HUES48 (cell line): ENCODE measurements at regions not wholly inside any gene's neighbourhood (a gene's known extent, or its start where the extent isn't known, plus 50 kb on each side); places are given as distances from the start of the nearest gene placed in this dataset.

Experiments
- H3K27ac ChIP-seq: one replicate; pipeline ENCODE4 v1.7.0; 2013; ENCODE audit warnings: low read depth, low read length, inconsistent platforms
- H3K27me3 ChIP-seq: 2 replicates; pipeline ENCODE4 v1.6.1; 2013; ENCODE audit warnings: mild to moderate bottlenecking, low read length; ENCODE audit not compliant: control insufficient read depth, insufficient read depth
- H3K36me3 ChIP-seq: 2 replicates; pipeline ENCODE4 v1.6.1; 2013; ENCODE audit warnings: low read length; ENCODE audit not compliant: control insufficient read depth, insufficient read depth
- H3K4me1 ChIP-seq: 2 replicates; pipeline ENCODE4 v1.6.1; 2013; ENCODE audit warnings: mild to moderate bottlenecking, low read length; ENCODE audit not compliant: control insufficient read depth, insufficient read depth
- H3K4me3 ChIP-seq: 2 replicates; pipeline ENCODE4 v1.5.1; 2013; ENCODE audit warnings: mild to moderate bottlenecking, low read depth, low read length
- H3K9ac ChIP-seq: 2 replicates; pipeline ENCODE4 v1.6.1; 2013; ENCODE audit warnings: mild to moderate bottlenecking, low read depth, low read length, moderate library complexity
- H3K9me3 ChIP-seq: 2 replicates; pipeline ENCODE4 v1.6.1; 2013; ENCODE audit warnings: low read length; ENCODE audit not compliant: control insufficient read depth, insufficient read depth

DNA sequence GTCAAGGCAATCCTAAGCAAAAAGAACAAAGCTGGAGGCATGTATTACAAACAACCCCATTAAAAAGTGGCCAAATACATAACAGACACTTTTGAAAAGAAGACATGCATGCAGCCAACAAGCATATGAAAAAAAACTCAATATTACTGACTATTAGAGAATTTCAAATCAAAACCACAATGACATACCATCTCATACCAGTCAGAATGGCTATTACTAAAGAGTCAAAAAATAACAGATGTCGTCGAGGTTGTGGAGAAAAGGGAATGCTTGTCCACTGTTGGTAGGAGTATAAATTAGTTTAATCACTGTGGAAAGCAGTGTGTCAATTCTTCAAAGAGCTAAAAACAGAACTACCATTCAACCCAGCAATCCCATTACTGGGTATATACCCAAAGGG, 604.6 kb upstream of the GRIA3 start:
- Histone ChIP-seq H3K9me3 (no peaks in the 10 kb centered on the region), H3K9ac (no peak overlapping the region), H3K27ac (no peak overlapping the region), H3K27me3 (no peaks in the 10 kb centered on the region), H3K4me3 (no peak overlapping the region), H3K36me3 (no peaks in the 10 kb centered on the region), H3K4me1 (no peaks in the 10 kb centered on the region)

GRCh38 chrX:122582280-122582974, 601.7 kb upstream of the GRIA3 start:
- no peaks in the 10 kb centered on the region for H3K4me1 ChIP-seq
- H3K27me3 ChIP-seq, result no peaks in the 10 kb centered on the region
- H3K27ac ChIP-seq, result no peak overlapping the region
- H3K36me3 ChIP-seq, result no peaks in the 10 kb centered on the region
- H3K9me3 ChIP-seq, result no peaks in the 10 kb centered on the region
- H3K9ac ChIP-seq, result no peak overlapping the region
- H3K4me3 ChIP-seq, result no peak overlapping the region

GRCh38 chrX:122582975-122583305, 601.1 kb upstream of the GRIA3 start:
- no peaks in the 10 kb centered on the region for H3K36me3 ChIP-seq
- H3K4me3 ChIP-seq, result no peak overlapping the region
- no peaks in the 10 kb centered on the region for H3K4me1 ChIP-seq
- no peaks in the 10 kb centered on the region for H3K27me3 ChIP-seq
- H3K9me3 ChIP-seq, result no peaks in the 10 kb centered on the region
- no peak overlapping the region for H3K27ac ChIP-seq
- no peak overlapping the region for H3K9ac ChIP-seq

DNA sequence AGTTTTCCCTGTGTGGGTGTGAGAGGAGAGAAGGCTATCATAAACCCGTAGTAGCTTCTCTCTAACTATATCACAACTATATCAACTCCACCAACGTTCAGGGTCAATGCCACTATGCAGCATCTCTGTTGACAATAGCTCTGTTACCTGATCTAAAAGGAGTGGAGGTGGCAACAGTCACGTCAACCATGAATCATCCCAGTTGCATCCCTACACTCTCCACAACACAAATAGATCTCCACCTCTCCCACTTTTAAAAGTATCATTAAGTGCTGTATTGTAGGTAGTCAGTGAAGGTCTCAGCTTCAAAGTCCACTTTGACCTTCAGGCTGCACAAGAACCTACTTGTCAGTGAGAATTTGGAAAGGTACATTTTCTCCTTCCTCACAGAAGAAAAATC, 600.5 kb upstream of the GRIA3 start:
- no peaks in the 10 kb centered on the region for H3K27me3 ChIP-seq

GRCh38 chrX:122584981-122585380, 599.1 kb upstream of the GRIA3 start:
- H3K27me3 ChIP-seq, result no peaks in the 10 kb centered on the region
- no peaks in the 10 kb centered on the region for H3K36me3 ChIP-seq
- H3K27ac ChIP-seq, result no peak overlapping the region
- H3K9me3 ChIP-seq, result no peaks in the 10 kb centered on the region
- H3K4me1 ChIP-seq, result no peaks in the 10 kb centered on the region
- no peak overlapping the region for H3K4me3 ChIP-seq
- H3K9ac ChIP-seq, result no peak overlapping the region

More for the DNA sequence above, 600.5 kb upstream of the GRIA3 start:
- Histone ChIP-seq H3K36me3 (no peaks in the 10 kb centered on the region), H3K4me3 (no peak overlapping the region), H3K9me3 (no peaks in the 10 kb centered on the region), H3K27ac (no peak overlapping the region), H3K4me1 (no peaks in the 10 kb centered on the region), H3K9ac (no peak overlapping the region)

DNA sequence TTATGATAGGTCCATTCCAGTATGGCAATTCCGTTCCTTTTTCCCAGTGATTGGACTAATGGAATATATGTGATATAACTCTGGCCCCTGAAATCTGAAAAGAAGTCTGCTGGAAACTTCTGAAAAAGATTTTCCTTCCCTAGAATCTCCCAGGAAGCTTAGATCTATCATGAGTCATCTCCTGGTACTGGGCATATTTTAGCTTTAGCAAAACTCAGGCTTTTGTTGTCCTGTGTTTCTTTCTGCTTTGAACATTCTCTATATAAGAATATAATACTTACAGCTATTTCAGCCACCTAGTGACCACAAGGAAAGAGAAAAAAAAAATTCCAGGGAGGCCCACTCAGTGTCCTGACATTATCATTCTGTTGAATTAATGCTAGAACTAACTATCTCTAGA, 597.2 kb upstream of the GRIA3 start:
- Histone ChIP-seq H3K36me3 (no peaks in the 10 kb centered on the region), H3K27me3 (no peaks in the 10 kb centered on the region), H3K9me3 (no peaks in the 10 kb centered on the region), H3K4me1 (peaks cover 12% of the 10 kb centered on the region), H3K9ac (no peak overlapping the region), H3K27ac (no peak overlapping the region), H3K4me3 (no peak overlapping the region)

DNA sequence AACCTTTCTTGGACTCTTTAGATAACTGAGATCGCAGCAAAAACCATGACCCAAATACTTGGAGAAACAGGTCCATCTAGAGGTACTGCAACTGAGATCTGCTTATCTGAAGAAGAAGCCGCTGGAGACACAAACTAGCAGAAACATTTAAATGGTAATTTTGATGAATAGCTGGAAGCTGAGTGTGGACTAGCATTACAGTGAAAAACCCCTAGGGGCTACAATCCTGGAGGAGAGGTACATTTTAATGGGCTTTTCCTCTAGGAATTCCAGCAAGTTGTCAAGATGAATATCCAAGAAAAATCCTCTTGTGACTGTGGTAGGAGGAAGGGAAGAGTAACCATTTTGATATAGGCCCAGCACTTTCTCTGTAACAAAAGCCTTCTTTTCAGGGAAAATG, 592.5 kb upstream of the GRIA3 start:
- H3K27ac ChIP-seq, result peak overlapping the region; percentile 74
- no peaks in the 10 kb centered on the region for H3K36me3 ChIP-seq
- peaks cover 27% of the 10 kb centered on the region for H3K4me1 ChIP-seq
- no peaks in the 10 kb centered on the region for H3K27me3 ChIP-seq
- H3K9ac ChIP-seq, result no peak overlapping the region
- no peak overlapping the region for H3K4me3 ChIP-seq
- H3K9me3 ChIP-seq, result no peaks in the 10 kb centered on the region

DNA sequence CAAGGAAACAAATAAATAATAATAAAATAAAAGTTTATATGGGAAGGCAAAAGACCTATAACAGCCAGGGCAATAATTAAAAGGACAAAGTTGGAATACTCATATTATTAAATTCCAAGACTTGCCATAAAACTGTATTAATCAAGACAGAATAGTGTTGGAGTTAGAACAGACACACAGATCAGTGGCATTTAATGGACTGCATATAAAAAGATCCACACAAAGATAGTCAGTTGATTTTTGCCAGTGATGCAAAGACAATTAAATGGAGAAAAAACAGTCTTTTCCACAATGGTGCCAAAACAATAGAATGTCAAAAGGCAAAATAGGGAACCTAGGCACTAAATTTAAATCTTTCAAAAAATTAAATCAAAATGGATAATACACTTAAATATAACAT, 587.1 kb upstream of the GRIA3 start:
- Histone ChIP-seq H3K9ac (no peak overlapping the region), H3K4me1 (peaks cover 13% of the 10 kb centered on the region), H3K27ac (no peak overlapping the region), H3K36me3 (no peaks in the 10 kb centered on the region), H3K27me3 (no peaks in the 10 kb centered on the region), H3K9me3 (no peaks in the 10 kb centered on the region), H3K4me3 (no peak overlapping the region)

- H3K27ac ChIP-seq, result no peak overlapping the region
- H3K4me1 ChIP-seq, result no peaks in the 10 kb centered on the region
- H3K36me3 ChIP-seq, result no peaks in the 10 kb centered on the region
- no peaks in the 10 kb centered on the region for H3K9me3 ChIP-seq
- no peak overlapping the region for H3K4me3 ChIP-seq
- no peak overlapping the region for H3K9ac ChIP-seq
- no peaks in the 10 kb centered on the region for H3K27me3 ChIP-seq
These were observed 561.3 kb upstream of the GRIA3 start for GRCh38 chrX:122622795-122623194.

- H3K9ac ChIP-seq, result no peak overlapping the region
- no peak overlapping the region for H3K4me3 ChIP-seq
- H3K9me3 ChIP-seq, result no peaks in the 10 kb centered on the region
- no peaks in the 10 kb centered on the region for H3K27me3 ChIP-seq
- no peaks in the 10 kb centered on the region for H3K36me3 ChIP-seq
- no peak overlapping the region for H3K27ac ChIP-seq
- H3K4me1 ChIP-seq, result no peaks in the 10 kb centered on the region
These were observed 558.8 kb upstream of the GRIA3 start for GRCh38 chrX:122625239-122625638.

GRCh38 chrX:122625821-122626220, 558.3 kb upstream of the GRIA3 start:
- H3K36me3 ChIP-seq, result no peaks in the 10 kb centered on the region
- no peaks in the 10 kb centered on the region for H3K9me3 ChIP-seq
- H3K4me3 ChIP-seq, result no peak overlapping the region
- H3K27ac ChIP-seq, result no peak overlapping the region
- no peak overlapping the region for H3K9ac ChIP-seq
- H3K4me1 ChIP-seq, result no peaks in the 10 kb centered on the region
- H3K27me3 ChIP-seq, result no peaks in the 10 kb centered on the region

- no peaks in the 10 kb centered on the region for H3K9me3 ChIP-seq
- H3K4me3 ChIP-seq, result no peak overlapping the region
- no peaks in the 10 kb centered on the region for H3K4me1 ChIP-seq
- no peak overlapping the region for H3K27ac ChIP-seq
- H3K36me3 ChIP-seq, result no peaks in the 10 kb centered on the region
- H3K27me3 ChIP-seq, result no peaks in the 10 kb centered on the region
- H3K9ac ChIP-seq, result no peak overlapping the region
These were observed 557.2 kb upstream of the GRIA3 start for GRCh38 chrX:122626871-122627270.
